ENCODE measurements at regions not wholly inside any gene's neighbourhood (a gene's known extent, or its start where the extent isn't known, plus 50 kb on each side); places are given as distances from the start of the nearest gene placed in this dataset.

DNA sequence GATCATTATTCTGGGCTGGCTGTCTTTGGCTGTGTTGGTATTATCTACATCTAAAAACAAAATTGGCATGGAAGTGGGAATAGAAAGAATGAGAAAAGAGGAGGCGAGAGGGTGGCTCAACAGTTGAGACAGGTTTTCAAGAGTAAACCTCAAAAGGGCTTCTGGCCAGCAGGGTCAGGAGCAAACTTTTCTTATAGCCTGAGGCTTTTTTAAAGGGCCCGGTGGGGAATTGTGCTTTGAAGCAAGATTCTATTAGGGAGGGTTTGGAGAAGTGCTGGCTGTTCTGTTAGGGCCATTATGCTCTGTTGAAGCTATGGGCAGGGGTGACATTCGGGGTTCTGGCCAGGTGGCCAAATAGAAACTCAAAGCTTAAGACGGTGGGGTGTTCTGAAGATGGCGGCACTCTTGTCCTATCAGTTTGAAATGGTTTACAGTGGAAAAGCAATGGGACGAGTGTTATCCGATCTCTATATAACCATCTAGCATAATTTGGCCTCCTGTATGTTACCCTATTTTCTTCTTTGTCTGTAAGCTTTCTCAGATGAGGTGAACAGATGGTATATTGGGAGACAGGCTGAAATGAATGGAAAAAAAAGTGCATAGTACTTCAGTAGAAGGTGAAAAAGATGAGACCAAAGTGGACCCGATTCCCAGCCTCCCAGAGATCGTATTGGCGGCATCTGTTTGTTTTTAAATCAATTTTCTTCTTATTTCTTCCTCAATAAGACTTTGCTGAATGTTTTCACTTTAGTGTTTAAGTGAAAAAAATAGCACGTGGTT is 132.1 kb upstream of the CNR1 start:
- no peaks in the 10 kb centered on the region for H3K4me1 Mint-ChIP-seq
- no peak overlapping the region for H3K4me3 Mint-ChIP-seq
- H3K36me3 Mint-ChIP-seq, result no peaks in the 10 kb centered on the region
- peaks cover 0 to 3% (median 0%) of the 10 kb centered on the region in 6 donors for H3K9me3 Mint-ChIP-seq
- H3K27ac Mint-ChIP-seq, result no peak overlapping the region
- peaks cover 1 to 2% (median 2%) of the 10 kb centered on the region in 3 donors for H3K27me3 Mint-ChIP-seq (ENCODE audit: low read depth in 3 of 3)
- no peak for DNase-seq

DNA sequence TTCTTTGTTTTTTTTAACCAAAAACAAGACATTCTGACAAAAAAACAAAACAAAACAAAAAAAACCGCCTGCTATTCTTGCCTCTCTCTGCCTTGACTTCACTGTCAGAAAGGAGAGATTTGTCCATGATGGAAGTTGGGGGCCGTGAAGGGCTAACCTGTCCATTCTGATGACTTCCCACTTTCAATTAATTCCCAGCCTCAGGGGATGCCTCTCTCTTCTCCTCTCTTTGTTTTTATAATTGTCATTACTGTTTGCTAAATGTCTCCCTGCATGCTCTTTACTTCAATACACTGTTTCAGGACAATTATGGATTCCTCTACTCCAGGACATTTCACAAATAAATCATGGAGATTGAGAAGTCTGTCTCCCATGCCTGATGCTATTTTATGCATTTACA is 130.5 kb upstream of the CNR1 start:
- H3K36me3 Mint-ChIP-seq, result no peaks in the 10 kb centered on the region
- DNase-seq, result no peak
- no peak overlapping the region for H3K4me3 Mint-ChIP-seq

DNA sequence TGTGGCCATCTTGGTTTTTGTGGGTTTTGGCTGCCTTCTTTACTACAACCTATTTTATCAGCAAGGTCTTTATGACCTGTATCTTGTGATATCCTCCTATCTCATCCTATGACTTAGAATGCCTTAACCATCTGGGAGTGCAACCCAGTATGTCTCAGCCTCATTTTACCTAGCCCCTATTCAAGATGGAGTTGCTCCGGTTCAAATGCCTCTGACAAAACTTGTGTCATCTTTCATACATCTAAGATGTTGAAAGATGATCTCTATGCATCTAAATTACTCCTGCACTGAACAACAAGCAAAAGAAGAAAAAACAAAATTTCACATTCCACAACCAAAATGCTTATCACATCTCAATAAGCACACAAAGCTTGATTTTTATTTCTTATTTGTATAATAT is 129.5 kb upstream of the CNR1 start:
- H3K27ac Mint-ChIP-seq, result no peak overlapping the region
- H3K4me1 Mint-ChIP-seq, result no peaks in the 10 kb centered on the region
- no peaks in the 10 kb centered on the region for H3K36me3 Mint-ChIP-seq

More for the DNA sequence above, 130.5 kb upstream of the CNR1 start:
- no peak overlapping the region for H3K27ac Mint-ChIP-seq
- peaks cover 1 to 3% (median 2%) of the 10 kb centered on the region in 3 donors for H3K27me3 Mint-ChIP-seq (ENCODE audit: low read depth in 3 of 3)
- H3K9me3 Mint-ChIP-seq, result peaks cover 0 to 3% (median 0%) of the 10 kb centered on the region in 6 donors
- no peaks in the 10 kb centered on the region for H3K4me1 Mint-ChIP-seq

DNA sequence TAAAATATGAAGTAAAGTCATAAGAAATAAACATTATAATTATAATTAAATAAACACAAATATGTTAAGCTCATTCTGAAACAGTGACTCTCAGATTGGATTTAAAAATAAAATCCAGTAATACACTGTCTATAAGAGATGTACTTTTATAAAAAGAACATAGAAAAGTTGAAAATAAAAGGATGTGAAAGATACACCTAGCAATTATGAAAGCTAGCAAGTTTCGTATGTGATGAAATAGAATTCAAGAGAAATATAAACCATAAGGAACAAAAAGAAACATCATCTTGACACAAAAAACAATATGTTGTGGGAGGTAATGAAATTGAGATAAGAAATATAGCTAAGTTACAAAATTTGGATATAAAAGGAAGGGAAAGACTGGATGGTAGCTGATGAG is 128.6 kb upstream of the CNR1 start:
- peaks cover 0 to 10% (median 0%) of the 10 kb centered on the region in 6 donors for H3K9me3 Mint-ChIP-seq
- H3K4me1 Mint-ChIP-seq, result no peaks in the 10 kb centered on the region
- peaks cover 1 to 3% (median 2%) of the 10 kb centered on the region in 3 donors for H3K27me3 Mint-ChIP-seq (ENCODE audit: low read depth in 3 of 3)
- no peak overlapping the region for H3K4me3 Mint-ChIP-seq
- no peak for DNase-seq
- H3K27ac Mint-ChIP-seq, result no peak overlapping the region
- no peaks in the 10 kb centered on the region for H3K36me3 Mint-ChIP-seq

More for the DNA sequence above, 129.5 kb upstream of the CNR1 start:
- no peak for DNase-seq
- H3K9me3 Mint-ChIP-seq, result peaks cover 0 to 4% (median 0%) of the 10 kb centered on the region in 6 donors
- H3K27me3 Mint-ChIP-seq (ENCODE audit: low read depth in 3 of 3), result peaks cover 1 to 3% (median 2%) of the 10 kb centered on the region in 3 donors
- H3K4me3 Mint-ChIP-seq, result no peak overlapping the region

DNA sequence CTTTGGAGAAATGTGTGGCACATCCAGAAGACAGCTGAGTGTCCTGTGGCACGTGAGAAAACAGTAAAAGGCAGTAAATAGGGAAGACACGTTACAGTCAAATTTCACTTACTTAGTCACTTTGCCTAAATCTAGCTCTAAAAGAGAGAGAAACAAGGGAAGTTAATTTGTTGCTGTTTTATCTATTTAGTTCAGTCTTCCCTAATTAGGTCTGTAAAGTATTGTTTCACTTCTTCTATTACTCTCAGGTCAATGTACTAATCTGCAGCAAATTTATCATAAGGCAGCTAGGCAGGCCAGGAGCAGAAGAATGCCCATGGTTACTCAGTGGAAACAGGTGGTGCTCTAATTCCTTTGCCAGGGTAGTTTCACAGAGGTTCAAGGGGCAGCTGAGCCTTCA is 124.3 kb upstream of the CNR1 start:
- Mint-ChIP-seq H3K27me3 (ENCODE audit: low read depth in 3 of 3) (peaks cover under 1 to 6% (median 5%) of the 10 kb centered on the region in 3 donors), H3K4me1 (no peaks in the 10 kb centered on the region), H3K36me3 (peaks cover 0 to 7% (median 0%) of the 10 kb centered on the region in 3 donors), H3K9me3 (peaks cover 8 to 22% (median 13%) of the 10 kb centered on the region in 6 donors), H3K4me3 (no peak overlapping the region), H3K27ac (no peak overlapping the region)
- DNase-seq, result no peak

DNA sequence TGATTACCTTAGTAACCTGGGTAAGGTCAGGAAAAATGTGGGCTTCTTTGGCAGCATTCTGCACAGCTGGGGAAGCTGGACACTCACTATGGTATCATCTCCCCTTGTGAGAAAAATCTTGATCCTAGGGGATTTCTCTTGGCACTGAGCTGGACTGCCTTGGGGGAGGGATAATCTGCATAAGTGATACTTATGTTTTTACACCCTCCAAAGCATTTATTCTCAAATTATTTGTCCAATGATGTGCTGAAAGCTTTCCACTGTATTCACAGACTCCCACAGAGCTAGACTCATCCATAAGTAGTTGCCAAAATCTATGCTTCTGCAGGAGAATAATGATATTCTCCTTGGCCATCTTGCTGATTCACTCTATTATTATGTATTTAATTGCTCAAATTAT is 121.5 kb upstream of the CNR1 start:
- Mint-ChIP-seq H3K4me1 (no peaks in the 10 kb centered on the region), H3K4me3 (no peak overlapping the region), H3K9me3 (peaks cover 8 to 22% (median 13%) of the 10 kb centered on the region in 6 donors), H3K27ac (no peak overlapping the region), H3K27me3 (ENCODE audit: low read depth in 3 of 3) (peaks cover 0 to 5% (median 2%) of the 10 kb centered on the region in 3 donors), H3K36me3 (peaks cover 0 to 7% (median 0%) of the 10 kb centered on the region in 3 donors)
- no peak for DNase-seq

DNA sequence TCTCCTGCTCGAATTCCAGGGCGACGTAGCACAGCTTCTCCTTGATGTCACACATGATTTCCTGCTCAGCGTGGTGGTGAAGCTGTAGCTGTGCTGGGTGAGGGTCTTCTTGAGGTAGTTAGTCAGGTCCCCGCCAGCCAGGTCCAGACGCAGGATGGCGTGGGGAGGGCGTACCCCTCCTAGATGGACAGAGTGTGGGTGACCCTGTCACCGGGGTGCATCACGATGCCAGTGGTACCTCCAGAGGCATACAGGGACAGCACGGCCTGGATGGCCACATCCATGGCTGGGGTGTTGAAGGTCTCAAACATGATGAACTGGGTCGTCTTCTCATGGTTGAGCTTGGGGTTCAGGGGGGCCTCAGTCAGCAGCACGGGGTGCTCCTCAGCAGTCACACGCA is 110.2 kb upstream of the CNR1 start:
- H3K4me1 Mint-ChIP-seq, result no peaks in the 10 kb centered on the region
- H3K27me3 Mint-ChIP-seq (ENCODE audit: low read depth in 3 of 3), result no peaks in the 10 kb centered on the region
- no peaks in the 10 kb centered on the region for H3K36me3 Mint-ChIP-seq
- DNase-seq, result no peak
- peaks cover 0 to 4% (median under 1%) of the 10 kb centered on the region in 6 donors for H3K9me3 Mint-ChIP-seq
- H3K4me3 Mint-ChIP-seq, result no peak overlapping the region
- no peak overlapping the region for H3K27ac Mint-ChIP-seq

DNA sequence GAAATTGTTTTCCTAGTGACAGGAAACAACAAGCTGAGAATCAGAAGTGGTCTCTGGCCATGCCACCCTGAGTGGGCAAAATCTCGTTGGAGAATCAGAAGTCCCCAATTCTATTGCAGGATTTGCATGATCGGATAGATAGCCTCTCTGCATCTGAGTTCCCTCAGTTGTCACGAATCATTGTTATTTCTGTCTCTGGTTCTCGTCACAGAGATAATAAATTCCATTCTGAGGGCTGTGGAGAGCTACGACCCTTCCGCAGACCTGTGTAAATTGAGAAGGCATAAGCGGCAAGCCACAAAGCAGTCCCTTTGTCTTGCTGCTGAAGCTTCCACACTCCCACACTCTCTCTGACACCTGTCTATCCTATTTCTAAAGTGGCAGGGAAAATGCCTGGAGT is 102.4 kb upstream of the CNR1 start:
- no peaks in the 10 kb centered on the region for H3K4me1 Mint-ChIP-seq
- no peak overlapping the region for H3K27ac Mint-ChIP-seq
- DNase-seq, result no peak

DNA sequence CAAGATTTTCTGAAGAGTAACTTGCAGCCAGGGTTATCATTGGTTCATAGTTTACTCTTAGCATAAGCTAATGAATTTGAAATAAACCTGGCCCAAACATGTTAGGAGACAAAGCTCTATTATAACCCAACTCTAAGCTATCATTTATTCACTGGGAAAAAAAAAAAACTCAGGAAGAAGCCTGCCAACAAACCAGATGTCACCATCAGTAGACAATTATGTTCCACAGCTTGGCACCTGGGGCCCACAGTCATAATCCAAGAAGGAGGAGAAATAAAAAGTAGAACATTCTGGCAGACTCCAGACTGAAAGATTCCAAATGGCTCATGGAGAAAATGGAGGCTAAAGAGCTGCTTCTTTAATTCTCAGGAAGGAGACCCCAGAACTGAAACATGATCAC is 100.0 kb upstream of the CNR1 start:
- no peak for DNase-seq
- peaks cover 0 to 3% (median 0%) of the 10 kb centered on the region in 3 donors for H3K27me3 Mint-ChIP-seq (ENCODE audit: low read depth in 3 of 3)
- H3K4me3 Mint-ChIP-seq, result no peak overlapping the region
- peaks cover 0 to 5% (median 0%) of the 10 kb centered on the region in 6 donors for H3K9me3 Mint-ChIP-seq
- H3K27ac Mint-ChIP-seq, result no peak overlapping the region
- no peaks in the 10 kb centered on the region for H3K36me3 Mint-ChIP-seq
- no peaks in the 10 kb centered on the region for H3K4me1 Mint-ChIP-seq

More for the DNA sequence above, 102.4 kb upstream of the CNR1 start:
- Mint-ChIP-seq H3K27me3 (ENCODE audit: low read depth in 3 of 3) (no peaks in the 10 kb centered on the region), H3K36me3 (no peaks in the 10 kb centered on the region), H3K9me3 (peaks cover 0 to 4% (median under 1%) of the 10 kb centered on the region in 6 donors), H3K4me3 (no peak overlapping the region)

DNA sequence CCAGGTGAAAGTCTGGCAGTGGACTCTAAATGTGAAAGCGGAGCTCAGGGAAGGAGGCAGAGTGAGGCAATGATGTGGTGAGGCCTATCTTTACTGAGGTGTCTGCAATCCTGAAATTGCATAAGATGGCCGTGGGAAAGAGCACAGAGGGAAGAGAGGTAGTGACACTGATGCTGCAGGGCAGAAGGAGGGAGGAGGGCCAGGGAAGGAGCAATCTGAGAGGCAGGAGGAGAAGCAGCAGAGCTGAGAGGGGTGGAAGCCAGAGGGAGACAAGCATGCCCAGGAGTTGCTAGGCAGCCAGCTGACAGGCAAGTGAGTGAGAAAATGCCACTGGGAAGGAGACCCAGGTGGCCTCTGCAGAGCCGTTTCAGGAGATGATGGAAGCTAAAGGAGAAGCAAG is 97.4 kb upstream of the CNR1 start:
- Mint-ChIP-seq H3K36me3 (no peaks in the 10 kb centered on the region), H3K27me3 (ENCODE audit: low read depth in 3 of 3) (peaks cover 0 to 3% (median 0%) of the 10 kb centered on the region in 3 donors), H3K4me3 (no peak overlapping the region), H3K27ac (no peak overlapping the region), H3K4me1 (no peaks in the 10 kb centered on the region), H3K9me3 (peaks cover 0 to 5% (median 0%) of the 10 kb centered on the region in 6 donors)
- no peak for DNase-seq

DNA sequence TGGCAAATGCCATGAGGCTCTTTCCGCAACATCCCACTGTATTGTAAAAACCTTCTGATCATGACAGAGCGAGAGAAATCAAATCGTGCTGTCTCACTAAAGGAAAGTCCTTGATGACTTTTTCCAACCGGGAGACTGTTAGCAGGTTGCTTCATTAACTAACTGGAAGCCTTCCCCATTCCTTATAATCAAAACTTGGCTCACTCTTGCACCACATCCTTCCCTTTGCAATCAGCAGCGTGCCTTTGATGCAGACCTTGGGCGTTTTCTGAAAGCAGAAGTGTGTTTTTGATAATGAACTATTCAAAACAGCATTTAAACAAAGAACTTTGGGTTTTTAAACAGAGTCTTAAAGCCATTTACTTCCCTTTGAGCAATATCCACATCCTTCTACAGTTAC is 96.2 kb upstream of the CNR1 start:
- Mint-ChIP-seq H3K9me3 (peaks cover 0 to 5% (median 1%) of the 10 kb centered on the region in 6 donors), H3K36me3 (no peaks in the 10 kb centered on the region), H3K4me3 (no peak overlapping the region), H3K27ac (no peak overlapping the region), H3K27me3 (ENCODE audit: low read depth in 3 of 3) (peaks cover 0 to 5% (median 3%) of the 10 kb centered on the region in 3 donors), H3K4me1 (no peaks in the 10 kb centered on the region)
- no peak for DNase-seq

DNA sequence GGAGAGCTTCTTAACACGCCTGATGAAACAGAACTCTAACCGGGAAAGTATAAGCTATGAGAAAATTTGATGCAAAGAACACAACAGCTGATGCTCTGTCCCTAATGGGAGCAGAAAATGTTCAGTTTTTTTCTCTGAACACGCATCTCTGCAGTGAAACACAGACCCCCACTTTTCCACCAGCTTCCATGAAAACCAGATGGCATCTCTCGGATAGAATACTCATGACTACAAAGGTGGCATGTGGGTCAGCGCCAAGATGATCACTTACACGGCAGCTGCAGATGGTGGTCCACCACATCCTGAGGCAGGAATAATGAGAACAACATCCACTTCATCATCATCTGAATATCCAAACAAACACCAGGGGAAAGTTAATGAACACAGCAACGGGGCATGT is 85.2 kb upstream of the CNR1 start:
- H3K9me3 Mint-ChIP-seq, result peaks cover 0 to 14% (median 3%) of the 10 kb centered on the region in 6 donors
- no peak overlapping the region for H3K27ac Mint-ChIP-seq
- no peak overlapping the region for H3K4me3 Mint-ChIP-seq
- H3K4me1 Mint-ChIP-seq, result no peaks in the 10 kb centered on the region
- peaks cover 0 to 5% (median 0%) of the 10 kb centered on the region in 3 donors for H3K27me3 Mint-ChIP-seq (ENCODE audit: low read depth in 3 of 3)
- no peaks in the 10 kb centered on the region for H3K36me3 Mint-ChIP-seq
- DNase-seq, result no peak

DNA sequence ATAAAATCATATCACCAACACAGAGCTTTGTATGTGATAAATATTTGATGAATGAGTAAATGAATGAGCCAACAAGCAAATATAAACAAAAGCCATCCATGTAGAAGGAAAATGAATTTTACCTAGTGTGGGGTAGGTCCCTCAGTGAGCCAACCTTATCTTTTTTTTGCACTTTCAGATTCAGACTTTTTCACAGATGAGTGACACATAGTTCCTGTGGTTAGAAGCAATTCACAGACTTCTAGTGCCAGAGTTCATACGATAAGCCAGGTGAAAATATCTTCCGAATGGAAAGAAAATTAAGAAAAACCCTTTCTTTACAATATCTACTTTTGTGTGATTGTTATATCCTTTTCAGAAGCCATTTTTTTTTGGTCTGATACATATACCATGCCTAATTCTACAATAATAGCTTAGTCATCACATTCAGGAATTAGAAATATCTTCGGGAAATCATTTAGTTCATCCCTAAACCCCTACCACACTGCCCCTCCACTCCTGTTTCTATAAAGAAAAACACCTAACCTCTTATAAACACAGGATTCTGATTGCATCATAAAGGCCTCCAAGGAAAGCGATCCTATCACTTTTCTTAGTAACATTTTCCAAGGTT is 82.7 kb upstream of the CNR1 start:
- no peak for DNase-seq
- no peak overlapping the region for H3K4me3 Mint-ChIP-seq
- H3K4me1 Mint-ChIP-seq, result no peaks in the 10 kb centered on the region
- H3K9me3 Mint-ChIP-seq, result peaks cover 0 to 5% (median 0%) of the 10 kb centered on the region in 6 donors
- H3K27me3 Mint-ChIP-seq (ENCODE audit: low read depth in 3 of 3), result peaks cover 0 to 5% (median 0%) of the 10 kb centered on the region in 3 donors
- no peak overlapping the region for H3K27ac Mint-ChIP-seq
- H3K36me3 Mint-ChIP-seq, result no peaks in the 10 kb centered on the region

DNA sequence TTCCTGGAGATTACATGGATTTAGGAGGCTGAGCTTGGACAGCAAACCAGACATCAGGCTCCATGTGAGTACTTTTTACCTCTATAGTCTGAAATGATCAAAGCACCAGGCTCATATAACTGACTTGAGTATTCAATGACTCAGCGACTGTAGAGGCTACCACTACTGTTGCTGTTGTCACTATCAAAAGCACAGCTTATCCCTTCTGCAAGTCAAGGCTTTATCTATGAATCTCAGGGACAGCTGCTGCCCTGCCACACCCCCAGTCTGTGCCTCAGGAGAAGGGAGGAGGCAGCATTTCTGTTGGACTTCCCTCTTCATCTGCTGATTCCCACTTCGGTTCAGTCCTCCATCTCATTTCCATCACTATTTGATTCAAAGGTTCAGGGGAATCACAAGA is 80.5 kb upstream of the CNR1 start:
- Mint-ChIP-seq H3K36me3 (no peaks in the 10 kb centered on the region), H3K9me3 (no peaks in the 10 kb centered on the region), H3K27ac (no peak overlapping the region), H3K4me3 (no peak overlapping the region), H3K27me3 (ENCODE audit: low read depth in 3 of 3) (peaks cover 0 to 5% (median 0%) of the 10 kb centered on the region in 3 donors), H3K4me1 (no peaks in the 10 kb centered on the region)
- DNase-seq, result no peak
